ELF-1 (cell line): ENCODE measurements at regions not wholly inside any gene's neighbourhood (a gene's known extent, or its start where the extent isn't known, plus 50 kb on each side); places are given as distances from the start of the nearest gene placed in this dataset.

Source experiments
- DNase-seq: peaks from one replicate; pipeline ENCODE4 v3.0.0-alpha.2; 2016; ENCODE audit warnings: low read depth, low spot score

DNA sequence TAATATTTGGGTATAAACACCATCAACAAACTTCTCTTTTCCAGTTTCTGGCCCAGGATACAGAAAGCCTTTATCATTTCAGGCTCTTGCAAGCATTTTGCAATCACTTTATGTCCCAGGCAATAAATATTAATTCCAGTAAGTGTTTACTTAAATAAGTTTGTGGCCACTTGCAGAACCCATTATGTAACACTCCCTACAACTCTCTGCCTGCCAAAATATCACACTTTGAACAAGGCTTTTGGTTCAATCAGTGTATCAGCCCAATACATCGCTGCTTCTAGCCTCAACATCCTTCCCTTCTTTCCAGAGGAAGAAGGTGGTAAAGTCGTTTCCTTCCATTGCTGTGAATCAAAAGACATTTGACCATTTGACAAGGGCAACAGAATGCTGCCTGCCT lies 203.0 kb upstream of the USP25 start:
- no peak for DNase-seq

DNA sequence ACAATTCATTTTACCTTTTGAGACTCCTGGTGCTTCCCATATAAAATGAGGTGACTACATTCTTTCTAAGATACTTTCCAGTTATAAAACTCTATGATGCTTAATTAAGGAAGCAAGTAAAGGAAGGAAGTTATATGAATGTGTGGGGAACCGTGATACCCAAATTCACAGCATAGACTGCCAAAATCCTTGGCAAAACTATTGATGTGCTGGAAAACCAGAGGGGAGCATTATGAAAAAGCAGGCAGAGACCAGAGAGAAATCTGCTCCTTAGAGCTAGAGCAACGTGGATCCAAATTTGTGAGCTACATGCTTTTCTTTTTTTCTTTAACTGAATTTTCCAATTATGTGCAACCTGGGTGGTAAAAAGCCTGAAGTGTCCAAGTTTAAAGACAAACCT lies 201.4 kb upstream of the USP25 start:
- DNase-seq, result no peak

DNA sequence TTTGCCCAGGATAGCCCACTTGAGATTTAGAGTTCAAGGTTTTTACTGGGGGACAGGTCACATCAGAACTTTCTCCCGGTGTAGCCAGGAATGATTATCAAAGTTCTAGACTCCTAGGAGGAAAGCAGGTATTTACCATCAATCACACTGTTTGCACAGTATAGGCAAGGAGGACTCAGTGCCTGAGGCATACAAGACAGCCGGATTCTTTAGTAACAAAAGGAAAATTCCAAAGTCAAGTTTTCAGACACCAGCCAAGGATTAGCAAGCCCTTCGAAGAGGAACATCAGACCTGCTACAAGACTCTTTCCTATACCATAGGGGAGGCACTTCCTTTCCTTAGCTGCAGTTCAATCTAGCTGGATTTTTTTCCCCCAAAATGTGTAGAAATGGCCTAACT lies 197.8 kb upstream of the USP25 start:
- peak; percentile 47 for DNase-seq

DNA sequence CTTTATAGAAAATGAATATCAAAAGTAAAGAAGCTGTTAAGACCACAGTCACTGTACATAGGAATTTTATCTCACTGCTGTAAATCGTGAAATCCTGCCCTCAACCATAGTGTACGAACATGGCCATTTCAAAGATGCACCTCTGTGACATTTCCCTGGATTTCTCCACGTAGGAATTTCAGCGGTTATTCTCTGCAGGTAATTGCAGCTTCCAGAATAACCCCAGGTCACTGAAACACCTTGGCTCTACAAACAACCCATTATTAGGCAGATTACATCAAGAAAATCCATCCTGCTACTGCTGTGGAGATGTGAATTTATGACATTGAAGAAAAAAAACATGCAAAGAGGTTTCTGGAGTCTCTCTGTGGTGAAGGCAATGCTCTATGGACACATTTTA lies 196.2 kb upstream of the USP25 start:
- DNase-seq, result no peak

DNA sequence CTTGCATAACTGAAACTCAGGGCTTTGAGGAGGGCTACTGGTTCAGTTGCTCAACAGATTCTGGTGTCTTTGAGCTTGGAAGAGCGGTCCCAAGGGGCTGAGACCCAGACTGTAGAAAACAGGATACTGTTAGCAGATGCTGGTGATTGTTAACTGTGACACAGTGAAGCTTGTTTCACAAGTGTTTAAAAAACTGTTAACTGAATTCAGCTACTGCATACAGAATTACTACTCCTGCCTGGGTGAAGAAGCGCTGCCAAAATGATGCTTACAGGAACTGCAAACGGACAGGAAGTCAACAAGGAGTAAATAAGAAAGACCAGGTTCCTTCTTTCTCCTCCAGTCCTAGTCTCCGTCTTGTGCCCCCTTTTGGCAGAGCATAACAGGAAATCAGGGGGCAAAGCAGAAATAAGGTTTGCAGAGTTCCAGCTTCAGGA lies 195.3 kb upstream of the USP25 start:
- DNase-seq, result no peak

DNA sequence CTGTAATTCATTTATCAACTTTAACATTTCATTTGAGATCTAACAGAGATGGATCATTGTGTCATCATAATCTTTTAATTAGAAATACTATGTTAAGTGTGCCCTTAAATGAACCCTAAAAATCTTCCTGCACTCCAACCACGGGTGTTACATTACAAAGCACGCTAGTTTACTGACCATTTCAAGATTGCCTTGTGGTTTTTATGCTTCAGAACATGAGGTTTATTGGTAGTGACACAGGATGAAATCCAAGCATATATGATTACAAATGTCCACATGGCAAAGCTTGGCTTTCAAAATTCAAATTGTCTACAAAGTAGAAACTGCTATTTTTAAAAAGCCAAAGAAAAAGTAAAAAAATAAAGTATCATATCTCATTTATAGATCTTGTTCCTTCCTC lies 190.4 kb upstream of the USP25 start:
- no peak for DNase-seq

DNA sequence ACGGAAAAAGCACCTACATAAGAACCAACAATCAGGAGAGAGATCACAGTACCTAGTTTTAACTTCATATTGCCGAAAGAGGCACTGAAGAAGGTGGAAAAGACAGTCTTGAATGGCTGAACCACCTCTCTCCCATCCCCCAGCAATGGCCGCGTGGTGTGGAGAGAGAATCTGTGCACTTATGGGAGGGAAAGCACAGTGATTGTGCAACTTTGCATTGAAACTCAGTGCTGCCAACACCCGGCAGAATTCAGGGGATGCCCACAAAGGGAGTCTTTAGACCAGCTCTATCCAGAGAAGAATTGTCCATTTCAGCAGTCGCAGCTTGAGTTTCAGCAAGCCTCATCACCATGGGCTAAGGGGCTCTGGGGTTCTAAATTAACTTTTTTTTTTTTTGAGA lies 186.3 kb upstream of the USP25 start:
- DNase-seq, result no peak

DNA sequence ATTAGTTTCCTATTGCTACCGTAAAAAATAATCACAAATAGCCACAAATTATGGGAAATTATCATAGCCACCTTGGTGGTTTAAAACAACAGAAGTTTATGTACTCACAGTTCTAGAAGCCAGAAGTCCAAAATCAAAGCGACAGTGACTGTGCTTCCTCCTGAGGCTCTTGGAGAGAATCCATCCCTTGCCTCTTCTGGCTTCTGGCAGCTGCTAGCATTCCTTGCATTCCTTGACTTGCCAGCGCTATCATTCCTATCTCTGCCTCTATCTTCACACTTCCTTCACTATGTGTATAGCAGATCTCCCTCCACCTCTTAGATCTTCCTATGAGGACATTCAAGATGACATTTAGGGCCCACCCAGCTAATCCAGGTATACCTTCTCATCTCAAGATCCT lies 180.1 kb upstream of the USP25 start:
- DNase-seq, result peak; percentile 51

DNA sequence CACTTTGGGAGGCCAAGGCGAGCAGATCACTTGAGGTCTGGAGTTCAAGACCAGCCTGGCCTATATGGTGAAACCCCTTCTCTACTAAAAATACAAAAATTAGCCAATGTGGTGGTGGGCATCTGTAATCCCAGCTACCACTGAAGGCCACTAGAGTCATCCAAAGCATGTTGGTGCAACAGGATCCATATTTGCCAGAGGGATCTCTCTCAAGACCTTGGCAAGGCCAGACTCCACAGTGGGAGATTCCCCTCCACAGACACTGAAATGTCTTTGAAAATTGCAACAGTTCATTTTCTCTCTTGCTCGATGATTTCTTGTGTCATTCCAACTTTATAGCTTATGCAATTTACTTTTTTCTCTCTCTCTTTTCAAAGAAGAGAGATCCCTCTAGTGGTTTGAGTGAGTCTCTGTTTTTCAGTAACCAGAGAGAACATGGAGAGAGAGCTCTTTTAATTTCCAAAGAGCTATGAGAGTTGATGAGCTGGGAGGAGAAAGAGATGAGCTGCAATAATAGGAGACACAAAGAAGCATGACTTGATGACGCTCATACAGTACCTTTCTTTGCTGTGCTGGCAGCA lies 176.8 kb upstream of the USP25 start:
- no peak for DNase-seq

DNA sequence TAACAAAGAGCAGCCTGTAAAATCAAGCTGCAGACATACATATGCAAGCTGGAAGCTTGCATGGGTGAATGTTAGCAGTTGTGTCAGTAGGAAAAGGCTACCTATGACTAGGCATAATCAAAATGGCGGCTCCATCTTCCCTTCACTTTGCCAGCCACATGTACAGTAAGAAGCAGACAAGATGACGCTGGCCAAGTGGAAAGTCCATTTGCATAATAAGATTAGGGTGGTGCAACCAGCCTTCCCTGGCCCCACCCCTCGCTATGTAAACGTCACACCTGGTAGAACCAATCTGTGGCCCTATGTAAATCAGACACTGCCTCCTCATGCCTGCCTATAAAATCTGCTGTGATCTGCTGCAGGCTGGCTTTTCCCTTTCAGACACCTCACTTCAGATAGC lies 171.9 kb upstream of the USP25 start:
- DNase-seq, result peak; percentile 4

DNA sequence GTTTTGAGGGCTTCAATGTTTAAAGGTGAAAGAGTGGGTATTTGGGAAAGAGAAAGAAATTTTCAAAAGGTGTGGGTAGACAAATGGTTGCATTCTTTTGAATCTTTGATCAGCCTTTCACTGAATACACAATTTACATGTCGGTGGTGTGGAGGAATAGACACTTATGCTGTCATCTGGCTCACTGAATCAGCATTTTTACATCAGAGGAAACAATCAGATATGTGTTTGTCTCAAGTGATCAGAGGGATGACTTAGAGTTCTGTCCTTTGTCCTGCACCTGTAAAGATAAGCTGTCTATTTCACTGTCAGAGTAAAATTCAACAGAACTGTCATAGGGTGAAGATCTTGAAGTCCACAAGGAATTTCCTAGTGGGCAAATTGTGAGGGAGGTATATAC lies 170.9 kb upstream of the USP25 start:
- DNase-seq, result no peak

DNA sequence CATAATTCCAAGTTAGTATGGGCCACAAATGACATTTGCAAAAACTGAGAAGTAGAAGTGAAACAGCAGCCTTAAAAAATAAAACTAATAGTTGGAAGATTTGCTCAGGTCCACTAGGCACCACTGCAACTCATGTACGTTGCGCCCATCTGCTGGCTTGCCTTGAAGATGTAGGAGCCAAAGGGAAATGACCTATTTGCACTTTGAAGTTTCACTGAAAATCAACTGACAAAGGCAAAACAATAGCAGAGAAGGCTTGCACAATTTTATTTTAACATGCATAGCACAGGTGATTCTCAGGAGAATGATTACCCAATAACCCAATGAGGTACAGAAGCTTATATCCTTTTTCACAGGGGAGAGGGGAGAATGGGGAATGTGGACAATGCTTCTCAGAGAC lies 170.1 kb upstream of the USP25 start:
- no peak for DNase-seq

DNA sequence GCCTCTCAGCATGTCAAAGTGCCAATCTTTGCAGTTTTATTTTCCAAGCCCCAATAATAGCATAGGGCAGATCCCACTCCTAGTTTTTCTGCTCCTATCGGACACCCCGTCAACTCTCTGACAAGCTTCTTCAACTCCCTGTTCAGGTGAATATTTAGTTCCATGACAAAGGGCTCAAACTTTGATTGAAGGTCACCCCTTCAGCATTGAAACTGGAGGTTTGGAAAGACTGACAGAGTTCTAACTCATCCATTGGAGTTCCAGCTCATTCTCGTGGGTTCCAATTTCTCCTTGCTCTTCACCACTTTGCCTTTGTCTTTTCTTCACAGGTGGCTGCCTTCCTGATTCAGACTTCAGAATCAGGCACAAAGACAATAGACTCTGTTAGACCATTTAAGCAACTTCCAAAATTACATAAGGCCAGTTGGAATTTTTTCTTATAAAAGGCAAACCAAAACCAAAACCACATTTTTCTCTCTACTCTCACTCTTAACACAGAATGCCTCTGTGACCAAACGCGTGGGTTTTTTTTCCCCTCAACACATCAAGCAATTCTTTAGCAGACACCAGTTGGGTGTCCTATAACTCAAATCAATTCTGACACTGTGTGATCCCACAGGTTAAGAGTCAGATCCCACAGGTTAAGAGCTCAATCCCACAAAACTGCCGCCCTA lies 169.3 kb upstream of the USP25 start:
- DNase-seq, result no peak

DNA sequence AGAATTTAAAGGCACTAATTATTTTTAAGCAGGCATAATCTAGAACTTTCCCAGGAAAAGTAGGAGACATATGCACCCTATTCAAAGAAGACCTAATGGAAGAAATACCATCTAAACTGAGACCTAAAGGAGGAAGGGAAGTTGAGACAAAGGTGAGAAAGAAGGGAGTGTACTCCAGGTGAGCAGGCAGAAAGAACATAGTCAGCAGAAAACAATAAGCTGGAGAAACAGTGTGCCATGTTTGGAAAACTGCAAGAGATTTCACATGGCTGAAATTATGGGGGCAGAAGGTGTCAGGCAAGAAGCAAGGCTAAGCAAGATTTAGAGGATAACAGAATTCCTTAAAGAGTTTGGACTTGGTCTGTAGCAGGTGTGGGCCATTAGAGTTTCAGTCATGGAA lies 167.0 kb upstream of the USP25 start:
- DNase-seq, result no peak

DNA sequence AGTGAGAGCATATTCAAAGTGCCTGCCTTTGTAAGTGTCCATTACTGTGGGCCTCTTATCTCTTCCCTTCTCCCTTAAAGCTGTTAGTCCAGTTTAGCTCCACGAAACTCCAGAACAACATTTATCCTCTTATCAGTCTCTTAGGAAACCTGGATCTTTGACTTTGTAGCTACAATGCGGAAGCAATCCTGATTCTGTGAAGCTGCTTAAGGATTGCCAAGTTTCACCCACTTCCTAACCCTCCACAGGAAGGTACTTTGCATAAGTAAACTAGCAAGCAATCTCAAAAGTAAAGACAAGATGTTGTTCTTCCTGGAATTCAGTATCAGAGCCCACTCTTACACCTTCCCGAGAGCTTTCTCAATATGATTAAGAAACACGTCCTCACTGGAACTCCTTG lies 164.9 kb upstream of the USP25 start:
- peak; percentile 12 for DNase-seq

DNA sequence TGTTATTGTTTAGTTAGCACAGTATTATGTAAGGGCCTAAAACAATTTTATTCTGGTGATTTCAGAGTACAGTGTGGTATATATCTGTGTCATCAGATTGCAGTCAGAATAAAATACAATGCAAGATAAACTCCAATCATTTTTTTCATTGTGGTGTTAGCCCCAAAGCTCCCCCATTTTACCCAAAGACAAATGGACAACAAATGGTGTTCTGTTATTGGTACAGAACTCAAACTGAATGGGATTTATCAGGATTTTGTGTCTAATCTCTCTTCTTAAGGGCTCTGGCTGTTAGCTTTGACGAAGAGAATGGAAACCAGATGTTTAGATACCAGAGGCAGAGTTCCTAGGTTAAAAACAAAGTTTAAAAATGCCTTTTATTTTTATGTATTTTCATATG lies 163.1 kb upstream of the USP25 start:
- no peak for DNase-seq

DNA sequence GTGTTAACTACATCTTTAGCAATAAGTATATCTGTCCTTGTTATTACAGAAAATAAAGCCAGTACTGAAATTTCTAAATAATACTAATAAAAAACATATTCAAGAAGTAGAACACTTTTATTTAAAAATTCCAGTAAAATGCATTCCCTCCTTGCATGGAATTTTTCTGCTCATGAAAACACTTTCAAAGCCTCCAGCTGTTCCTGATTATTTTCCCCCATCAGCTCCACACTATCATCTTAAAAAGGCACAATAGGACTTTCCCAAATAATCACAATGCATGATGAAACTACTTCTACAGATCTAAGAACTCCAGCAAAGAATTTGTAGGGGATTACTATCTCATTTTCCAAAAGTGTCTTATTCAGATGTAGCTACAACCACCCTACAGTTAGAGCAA lies 162.6 kb upstream of the USP25 start:
- DNase-seq, result no peak

DNA sequence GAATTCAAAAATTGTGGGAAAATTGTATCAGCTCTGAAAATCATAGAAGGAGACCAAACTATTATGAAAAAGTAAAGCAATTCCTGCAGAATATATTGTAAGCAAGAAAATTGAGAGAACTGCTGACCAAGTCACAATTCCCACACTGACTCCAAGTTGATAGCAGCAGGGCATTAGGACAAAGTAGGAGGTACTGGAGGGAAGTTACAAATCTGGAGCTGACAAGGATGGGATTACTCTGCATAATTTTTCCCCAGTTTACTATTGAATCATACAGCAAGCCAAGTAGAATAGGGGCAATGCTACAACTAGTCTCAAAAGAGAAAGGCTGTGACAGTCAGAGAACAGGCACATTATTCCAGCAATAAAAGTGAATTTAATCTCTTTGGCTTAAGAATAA lies 161.3 kb upstream of the USP25 start:
- DNase-seq, result no peak

DNA sequence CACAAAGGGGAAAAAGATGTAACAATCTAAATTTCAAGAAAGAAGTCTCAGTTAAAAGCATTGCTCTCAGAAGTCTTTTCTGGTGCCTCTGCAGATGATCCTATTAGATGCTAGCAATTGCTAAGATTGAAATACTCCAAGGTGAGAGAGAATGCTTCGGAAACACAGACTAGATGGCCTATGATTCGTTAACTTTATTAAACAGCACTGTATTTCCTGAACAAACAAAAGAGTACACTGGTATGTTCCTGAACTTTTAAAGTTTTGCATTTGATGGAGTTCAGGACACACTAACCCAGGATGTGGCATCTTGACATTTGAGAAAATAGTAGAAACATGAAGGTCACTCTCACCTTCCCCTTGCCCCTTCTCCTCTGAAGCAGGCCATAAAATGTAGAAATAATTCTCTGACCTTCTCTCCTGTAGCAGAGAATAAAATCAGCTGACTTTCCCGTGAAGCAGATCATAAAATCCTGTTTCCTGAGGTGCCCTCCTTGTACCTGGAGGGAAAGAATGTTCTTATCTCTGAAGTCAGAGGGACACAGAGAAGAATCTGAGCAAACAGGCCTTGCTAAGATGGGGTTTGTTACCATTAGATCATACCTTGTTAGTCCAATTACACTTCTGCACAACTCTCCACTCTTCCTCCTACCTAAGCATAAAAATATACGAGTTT lies 142.9 kb upstream of the USP25 start:
- DNase-seq, result no peak

DNA sequence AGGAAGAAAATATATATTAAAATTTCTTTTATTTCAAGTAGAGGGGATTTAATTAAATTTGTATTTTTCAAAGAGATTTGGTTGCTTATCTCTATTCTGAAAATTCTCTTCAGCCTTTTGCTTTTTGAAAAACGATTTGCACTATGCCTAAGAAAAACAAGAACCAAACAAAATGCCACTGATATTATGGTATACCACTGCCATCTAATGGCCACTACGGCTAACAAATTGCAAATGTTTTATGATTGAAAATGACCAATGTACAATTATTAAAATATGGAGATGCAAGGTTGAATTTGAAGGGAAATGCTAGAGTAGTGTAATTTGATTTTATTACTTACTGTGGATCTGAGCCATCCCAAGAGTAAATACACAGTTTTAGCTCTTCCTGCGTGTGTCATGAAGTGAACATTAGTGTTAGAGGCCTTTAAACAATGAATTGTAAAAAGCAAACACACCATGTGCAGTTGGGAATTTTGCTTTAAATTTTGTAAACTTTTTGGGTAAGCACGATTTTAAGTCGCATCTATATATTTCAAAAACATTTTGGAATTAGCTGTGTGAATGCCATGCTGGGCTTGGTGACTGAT lies 137.4 kb upstream of the USP25 start:
- DNase-seq, result no peak

DNA sequence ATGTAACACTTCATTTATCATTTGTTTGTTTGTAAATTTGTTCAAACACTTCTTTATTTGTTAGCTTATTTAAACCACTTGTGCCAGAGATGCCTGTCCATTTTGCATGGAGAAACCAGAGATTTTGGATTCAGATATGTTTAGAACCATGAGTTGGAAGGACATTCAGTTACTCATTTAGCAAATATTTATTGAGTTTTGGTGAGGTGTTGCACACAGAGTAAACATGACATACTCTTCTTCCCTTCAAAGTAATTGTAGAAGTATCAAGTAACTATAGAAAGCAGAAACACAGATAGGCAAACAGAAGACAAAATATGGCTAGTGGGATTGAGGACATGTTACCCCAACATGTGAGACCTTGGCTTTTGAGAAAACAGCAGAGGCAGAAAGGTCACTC lies 136.8 kb upstream of the USP25 start:
- no peak for DNase-seq

DNA sequence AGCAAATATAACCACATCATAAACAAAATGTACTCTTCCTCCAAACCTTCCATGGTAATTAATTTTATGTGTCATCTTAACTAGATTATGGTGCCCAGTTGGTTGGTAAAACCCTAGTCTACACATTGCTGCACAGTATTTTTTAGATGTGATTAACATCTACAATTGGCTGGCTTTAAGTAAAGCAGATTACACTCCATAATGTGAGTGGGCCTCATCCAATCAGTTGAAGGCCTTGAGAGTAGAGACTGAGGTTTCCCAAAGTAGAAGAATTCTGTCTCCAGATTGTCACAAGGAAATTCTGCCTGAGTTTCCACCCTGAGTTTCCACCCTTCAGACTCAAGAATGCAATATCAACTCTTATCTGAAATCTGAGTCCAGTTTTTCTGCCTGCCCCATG lies 128.4 kb upstream of the USP25 start:
- no peak for DNase-seq

DNA sequence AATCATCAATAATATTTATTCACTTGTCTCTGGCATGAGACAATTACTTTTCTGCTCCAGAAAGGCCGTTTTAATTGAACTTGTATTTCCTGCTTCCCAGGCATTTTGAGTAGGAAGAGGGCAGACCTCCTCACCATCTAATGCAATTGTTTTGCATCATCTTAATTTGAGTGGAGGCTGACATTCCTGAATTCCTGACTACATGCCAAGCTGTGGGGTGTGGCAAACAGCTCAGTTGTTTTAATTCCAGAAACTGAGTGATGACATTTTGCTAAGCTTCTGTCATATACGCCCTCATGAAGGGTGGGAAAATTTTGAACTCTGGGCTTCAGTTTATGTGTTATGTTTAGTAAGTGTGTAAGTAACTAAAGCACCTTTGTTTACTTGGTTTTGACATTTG lies 125.4 kb upstream of the USP25 start:
- peak; percentile 25 for DNase-seq
